Stimulated activated naive CD4-positive, alpha-beta T cell treated with Interleukin-2 at 50 U/mL for 16 hours (primary cell): ENCODE measurements at regions not wholly inside any gene's neighbourhood (a gene's known extent, or its start where the extent isn't known, plus 50 kb on each side); places are given as distances from the start of the nearest gene placed in this dataset.
"Not testable (repeated sequence)": the region's sequence is repeated elsewhere in the genome, so short reads cannot be mapped to it uniquely, and the experiment has no call there.

Experiments
- DNase-seq: peaks from one replicate; lab custom pipeline; 2025; lab: John Stamatoyannopoulos, UW

DNA sequence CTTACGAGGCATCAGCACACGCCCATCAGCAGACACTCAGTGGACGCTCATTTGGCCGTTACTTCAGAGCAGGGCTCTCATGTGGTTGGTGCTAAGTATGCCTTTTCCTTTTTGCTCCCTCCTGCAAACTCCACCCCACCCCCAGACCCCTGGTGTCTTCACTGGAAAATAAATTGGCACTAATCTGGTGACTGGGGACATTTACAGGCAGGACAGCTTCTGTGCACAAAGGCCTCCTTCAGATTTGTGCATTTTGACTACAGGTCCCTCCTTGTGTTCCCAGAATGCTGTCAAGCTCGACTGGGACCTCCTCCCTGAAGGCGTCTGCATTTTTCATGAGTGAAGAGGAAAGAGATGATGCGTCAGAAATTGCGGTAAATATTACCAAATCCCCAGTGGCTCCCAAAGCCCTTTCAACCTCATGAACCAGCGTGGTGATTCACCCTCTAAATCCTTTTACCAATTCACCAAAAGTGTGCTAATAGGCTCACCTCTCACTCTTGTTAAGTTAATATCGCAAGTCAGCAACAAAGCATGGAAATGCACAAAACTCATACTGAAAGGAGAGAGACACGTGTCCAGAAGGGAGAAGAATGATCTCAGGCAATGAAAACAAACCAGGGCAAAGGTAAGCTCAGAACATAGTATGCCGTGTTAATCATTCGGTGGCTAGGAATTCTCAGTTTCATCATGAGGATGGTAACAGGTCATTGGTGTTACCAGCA lies 119.0 kb downstream of the NKX6-1 start:
- no peak for DNase-seq

DNA sequence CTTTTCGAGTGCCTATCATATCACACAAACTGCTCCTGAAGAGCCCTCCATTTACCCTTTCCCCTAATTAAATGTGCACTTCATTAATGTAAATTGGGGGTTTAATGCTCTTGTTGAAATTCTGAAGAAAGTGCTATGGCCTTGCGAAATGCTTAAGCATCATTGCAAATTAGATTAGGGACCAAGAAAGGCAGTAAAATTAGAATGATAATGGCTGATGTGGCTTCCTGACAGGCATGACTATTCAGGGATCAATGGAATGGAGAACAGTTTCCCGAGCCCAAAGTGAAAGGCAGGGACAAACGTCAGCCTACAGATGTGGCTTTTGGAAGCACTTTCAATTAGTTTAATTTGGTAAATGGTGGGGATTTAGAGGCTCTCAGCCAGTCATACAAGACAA lies 120.1 kb downstream of the NKX6-1 start:
- DNase-seq = no peak

DNA sequence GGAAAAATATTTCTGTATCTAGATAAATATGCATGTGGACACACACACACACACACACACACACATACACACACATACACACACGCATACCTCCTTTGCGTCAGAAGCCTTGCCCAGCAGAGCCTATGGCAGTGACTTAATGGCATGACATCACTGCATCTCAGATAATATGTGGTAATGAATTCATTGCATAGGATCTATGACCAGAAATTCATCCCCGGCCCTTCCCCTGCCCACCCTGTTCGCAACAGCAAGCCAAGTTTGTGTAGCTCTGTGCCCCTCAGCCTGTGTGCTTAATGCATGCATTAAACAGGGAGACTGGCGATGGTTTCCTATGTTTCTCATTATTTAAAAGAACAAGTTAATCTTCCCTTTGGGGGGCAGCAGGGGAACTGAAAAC lies 120.7 kb downstream of the NKX6-1 start:
- DNase-seq = no peak

DNA sequence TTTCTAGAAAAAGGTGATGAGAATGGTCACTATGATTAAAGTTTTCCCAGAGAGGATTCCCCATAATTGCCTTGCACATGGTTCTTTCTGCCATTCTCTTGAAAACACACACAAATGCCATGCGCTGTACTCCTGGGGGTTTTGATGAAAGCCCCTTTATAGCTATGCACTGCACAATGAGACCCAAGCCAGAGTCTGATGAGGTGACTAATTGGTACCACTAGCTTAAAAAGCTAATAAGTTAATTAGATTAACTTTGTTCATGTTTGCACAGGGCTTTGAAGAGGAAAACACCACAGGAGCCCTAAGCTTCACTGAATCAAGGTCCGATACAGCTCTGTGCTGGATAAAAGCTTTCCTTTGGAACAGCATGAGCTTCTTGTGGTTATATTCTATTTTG lies 132.2 kb downstream of the NKX6-1 start:
- no peak for DNase-seq

DNA sequence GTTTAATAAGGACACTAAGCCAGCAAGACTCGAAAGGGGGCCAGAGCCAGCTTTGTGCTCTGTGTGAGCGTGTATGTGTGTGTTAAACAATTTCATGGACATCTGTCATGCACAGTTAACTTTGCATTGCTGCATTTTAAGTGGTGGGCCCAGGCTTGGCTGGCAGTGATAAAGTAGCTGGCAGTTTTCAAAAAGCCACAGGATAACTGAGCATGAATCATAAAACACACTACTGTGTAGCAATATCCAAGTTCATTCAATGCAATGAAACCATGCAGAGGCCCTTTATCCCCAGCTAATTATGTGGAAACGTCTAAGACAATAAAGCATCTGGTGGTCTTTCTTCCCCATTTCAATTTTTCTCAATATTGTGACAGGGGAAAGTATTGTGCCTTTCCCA lies 132.9 kb downstream of the NKX6-1 start:
- no peak for DNase-seq

DNA sequence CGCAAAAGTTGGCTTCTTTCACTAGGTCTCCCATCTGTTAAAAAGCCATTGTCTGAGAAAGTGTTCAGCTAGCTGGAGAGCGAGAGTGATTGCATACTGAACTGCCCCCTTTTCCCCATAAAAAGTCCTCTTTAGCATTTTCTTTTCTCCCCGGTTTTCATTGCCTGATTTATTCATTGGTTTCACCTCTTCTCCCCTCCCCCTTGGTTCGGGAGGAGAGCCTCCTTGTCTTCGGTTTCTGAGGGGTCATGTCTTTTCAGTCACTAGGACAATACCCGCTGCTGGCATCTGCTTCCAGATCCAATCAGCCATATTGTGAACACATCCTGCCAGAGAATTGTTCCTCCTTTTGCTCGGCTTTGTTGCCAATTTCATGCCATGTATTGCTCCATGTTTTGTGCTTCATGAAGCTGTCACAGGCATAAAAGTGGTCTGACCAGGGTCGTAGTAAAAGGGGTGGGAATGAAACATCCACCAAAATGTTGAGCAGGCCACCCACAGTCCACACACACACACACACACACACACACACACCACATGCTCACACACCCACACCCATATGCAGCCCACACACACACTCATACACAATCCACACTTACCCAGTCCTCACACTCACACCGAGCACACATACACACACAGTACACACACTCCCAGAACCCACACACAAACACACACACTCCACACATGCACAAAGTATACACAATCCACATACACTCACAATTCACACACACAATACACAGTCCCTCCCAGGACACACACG lies 136.0 kb downstream of the NKX6-1 start:
- DNase-seq = no peak

DNA sequence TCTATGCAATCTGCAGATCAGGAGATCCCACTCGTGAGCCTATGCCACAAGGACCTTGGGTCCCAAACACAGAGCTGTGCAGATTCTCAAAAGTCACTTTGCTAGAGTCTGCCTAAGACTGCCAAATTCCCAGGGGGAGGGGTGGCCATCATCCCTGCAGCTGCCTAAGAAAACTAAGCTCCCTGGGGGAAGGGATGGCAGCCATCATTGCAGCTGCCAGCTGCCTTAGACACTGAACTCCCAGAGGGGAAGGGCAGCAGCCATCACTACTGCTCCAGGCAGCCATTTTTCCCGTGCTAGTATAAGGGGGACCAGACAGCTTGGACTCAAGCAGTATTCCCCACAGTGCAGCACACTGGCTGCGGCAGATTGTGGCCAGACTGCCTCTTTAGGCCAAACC lies 156.9 kb downstream of the NKX6-1 start:
- no peak for DNase-seq

DNA sequence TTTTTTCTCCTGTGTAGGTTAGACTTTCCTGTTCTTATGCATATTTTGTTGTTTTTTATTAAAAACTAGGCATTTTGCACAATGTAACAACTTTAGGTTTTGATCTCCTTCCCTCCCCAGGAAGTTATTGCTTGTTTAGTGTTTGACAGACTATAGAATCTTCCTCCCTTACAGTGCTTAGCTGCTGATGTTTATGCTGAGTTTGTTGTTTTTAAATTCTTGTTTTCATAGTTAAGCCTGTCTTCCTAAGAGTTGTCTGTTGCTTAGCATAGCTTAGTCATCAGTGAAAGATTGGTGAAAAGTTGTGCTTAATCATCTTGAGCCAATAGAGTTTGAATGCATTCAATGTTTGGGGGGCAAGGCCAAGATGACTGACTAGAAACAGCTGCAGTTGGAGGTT lies 157.5 kb downstream of the NKX6-1 start:
- no peak for DNase-seq

DNA sequence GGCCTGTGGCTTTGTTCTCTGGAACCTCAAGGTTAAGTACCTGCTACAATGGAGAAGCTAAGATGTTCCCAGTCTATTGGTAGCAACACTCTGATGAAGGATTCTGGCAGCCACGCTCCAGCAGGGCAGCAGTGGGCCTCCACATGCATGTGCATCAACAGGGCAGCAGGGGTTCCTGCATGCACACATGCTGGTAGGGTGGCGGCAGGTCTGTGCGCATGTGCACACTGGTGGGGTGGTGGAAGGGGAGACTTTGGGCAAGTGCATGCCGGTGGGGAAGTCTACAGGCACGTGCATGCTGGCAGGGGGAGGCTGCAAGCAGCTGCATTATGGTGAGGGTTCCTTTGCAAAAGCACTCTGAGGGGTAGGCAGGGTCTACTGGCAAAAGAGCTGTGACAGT lies 160.7 kb downstream of the NKX6-1 start:
- no peak for DNase-seq

DNA sequence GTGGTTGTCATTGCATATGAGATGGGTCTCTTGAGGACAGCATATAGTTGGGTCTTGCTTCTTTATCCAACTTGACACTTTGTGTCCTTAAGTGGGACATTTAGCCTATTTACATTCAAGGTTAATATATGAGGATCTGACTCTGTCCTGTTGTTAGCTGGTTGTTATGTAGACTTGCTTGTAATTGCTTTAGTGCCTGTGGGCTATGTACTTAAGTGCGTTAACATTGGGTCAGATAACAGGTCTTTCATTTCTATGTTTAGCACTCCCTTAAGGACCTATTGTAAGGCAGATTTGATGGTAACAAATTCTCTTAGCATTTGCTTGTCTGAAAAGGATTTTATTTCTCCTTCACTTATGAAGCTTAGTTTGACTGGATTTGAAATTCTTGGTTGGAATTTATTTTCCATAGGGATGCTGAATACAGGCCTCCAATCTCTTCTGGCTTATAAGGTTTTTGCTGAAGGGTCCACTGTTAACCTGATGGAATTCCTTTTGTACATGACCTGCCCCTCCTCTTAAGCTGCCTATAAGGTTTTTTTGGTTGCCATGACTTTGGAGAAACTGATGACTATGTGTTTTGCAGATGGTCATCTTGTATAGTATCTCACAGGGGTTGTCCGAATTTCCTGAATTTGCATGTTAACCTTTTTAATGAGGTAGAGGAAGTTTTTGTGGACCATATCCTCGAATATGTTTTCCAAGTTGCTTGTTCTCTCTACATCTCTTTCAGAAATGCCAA lies 162.0 kb downstream of the NKX6-1 start:
- DNase-seq = no peak

DNA sequence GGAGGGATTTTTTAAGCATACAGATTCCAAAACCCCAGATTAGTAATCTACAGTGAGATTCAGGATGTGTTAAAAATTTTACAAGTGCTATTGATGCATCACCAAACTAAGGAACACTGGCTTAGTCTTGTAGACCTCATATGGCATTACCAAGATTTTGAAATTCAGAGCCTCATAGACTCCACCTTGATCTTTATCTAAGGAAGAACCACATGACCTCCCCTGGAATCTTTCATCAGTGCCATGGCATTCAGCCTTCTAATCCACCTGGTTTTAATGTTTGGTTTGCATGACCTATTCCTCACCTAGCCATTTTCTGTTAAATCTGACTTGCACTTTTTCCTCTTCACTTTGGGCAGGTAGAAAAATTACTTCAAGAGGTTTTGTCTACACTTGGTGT lies 171.6 kb downstream of the NKX6-1 start:
- no peak for DNase-seq

DNA sequence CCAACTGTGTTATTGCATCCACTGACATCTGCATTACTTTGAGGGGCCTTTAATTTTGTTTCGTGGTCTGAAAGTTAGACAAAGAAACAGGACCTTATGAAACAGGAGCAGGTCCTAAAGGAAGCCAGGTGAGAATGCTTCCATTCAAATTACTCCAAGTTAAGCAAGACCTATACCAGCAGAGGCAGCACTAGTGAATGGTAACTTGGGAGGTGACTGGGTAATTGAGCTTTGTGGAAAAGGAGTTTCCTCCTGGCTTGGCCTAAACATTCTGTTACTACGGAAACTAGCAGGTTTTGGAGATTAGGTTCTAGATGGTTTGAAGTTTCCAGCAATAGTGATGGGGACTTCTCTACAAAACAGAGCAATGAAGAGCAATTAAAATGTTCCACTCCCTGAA lies 173.5 kb downstream of the NKX6-1 start:
- DNase-seq = no peak

DNA sequence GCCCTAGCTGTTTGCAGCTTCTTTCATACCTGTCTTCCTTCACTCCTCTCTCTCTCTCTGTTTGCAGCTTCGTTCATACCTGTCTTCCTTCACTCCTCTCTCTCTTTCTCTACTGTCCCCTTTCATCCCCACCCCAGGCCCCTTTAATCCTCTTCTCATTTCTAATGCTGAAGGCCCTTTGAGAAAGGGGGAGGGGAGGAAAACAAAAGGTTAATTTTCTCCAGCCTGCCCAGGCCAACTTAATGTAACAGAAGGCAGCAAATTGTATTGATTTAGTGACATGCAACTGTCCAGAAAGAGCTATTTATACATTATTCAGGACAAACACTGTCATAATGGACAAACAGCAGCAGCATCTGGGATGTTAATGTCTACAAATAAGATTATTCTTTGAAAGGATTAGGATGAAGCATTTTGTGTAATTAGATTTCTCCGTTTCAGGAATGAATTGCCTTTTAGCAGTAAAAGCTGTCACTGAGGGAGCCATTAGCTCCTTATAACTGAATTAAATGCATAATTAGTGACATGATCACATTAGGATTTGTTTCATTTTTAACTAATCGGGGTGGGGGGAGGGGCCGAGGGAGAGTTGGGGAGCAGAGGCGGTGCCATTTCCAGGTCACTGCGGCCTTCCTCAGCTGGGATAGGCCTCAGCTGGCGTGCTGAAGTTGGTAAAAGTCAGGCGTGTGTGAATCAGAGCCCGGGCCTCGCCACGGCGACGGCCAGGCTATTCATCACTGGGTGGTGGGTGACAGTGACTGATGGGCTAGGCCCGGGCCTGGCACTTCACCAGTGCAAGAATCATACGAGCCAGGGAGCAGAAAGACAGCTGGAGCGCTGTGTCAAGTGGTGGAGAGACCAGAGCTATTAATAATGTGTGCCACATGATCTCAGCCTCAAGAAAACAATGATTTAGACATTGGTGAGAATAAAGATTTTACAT lies 174.5 kb downstream of the NKX6-1 start:
- no peak for DNase-seq

DNA sequence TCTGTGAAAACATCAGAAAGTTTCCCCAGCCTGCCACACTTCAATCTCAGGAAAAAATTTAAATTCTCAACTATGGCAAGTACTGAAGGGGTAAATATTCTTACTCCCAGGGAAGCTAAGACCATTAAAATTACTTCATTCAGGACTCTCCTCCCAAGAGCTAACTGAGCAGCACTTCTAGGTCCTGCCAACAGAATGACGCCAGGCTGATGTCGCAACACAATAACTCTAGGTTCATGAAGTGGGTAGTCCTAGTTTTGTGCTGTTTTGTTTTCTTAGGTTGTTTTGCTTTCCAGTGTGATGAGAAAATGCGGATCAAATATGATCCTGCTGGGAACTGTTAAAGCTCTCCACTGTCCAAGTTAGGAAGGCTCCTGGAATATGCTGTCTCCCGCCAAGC lies 180.0 kb downstream of the NKX6-1 start:
- DNase-seq = no peak

DNA sequence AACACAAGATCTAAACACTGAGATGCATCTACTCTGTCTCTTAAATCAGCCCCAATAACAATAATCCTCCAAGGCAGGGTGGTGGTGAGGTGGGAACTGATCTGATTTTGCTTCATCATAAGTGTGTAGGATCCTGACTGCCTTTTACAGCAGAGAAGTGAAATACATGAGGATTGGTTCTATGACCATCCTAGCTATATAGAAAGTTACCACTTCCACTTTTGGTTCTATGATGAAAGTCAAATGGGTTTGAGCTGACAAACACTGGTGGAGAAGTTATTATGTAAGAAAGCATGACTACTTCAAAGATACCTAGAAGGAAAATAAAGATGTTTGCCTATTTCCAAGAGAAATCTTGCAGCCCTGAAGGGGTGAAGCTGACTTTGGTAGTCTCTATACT lies 181.6 kb downstream of the NKX6-1 start:
- no peak for DNase-seq

DNA sequence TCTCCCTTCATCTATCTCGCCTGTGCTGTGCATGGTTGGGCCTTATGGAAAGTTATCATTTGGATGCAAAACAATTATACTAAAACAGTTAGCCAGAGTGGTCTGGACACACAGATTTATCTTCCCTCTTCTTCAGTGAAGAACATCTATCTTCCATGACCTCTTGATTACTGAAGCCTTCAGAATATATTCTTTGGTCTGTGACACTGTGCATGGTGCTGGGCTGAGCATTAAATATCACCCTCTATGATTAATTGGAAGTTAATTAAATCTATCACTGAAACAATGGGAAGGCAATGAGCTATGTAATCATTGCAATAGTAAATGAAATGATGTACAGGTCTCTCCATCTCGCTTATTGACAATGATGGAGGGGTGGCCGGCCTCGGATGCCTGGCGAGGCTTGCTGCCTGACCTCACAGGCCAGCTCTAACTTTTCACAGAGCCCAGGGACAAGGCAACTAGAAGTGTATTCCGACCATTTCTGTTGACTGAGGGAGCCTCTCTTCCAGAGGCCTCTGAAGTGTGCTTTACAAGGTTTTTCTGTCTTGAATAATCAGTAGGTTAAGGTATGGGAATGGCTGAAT lies 186.6 kb downstream of the NKX6-1 start:
- no peak for DNase-seq

DNA sequence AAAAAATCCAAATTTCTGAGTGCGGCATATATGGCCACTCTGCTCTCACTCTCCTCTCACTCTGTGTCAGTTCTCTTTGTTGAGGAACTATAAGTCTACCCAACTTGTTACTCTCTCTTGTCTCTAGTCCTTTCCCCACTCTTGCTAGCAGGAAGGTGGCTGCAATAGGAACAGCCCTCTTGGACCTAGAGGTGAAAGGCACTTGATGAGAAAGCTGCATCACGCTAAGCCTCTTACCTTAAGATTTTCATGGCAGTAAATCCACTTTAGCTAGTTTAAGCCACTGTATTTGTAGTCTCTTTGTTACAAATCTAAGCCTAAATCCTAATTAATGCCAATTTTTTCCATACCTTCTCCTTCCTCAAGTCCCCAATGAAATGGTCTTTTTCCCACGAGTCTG lies 189.9 kb downstream of the NKX6-1 start:
- DNase-seq = no peak

DNA sequence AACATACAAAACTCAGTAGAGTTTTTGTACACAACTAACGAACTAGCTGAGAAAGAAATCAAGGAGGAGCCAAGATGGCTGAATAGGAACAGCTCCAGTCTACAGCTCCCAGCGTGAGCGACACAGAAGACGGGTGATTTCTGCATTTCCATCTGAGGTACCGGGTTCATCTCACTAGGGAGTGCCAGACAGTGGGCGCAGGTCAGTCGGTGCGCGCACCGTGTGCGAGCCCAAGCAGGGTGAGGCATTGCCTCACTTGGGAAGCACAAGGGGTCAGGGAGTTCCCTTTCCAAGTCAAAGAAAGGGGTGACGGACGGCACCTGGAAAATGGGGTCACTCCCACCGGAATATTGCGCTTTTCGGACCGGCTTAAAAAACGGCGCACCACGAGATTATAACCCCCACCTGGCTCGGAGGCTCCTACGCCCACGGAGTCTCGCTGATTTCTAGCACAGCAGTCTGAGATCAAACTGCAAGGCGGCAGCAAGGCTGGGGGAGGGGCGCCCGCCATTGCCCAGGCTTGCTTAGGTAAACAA lies 200.3 kb downstream of the NKX6-1 start:
- DNase-seq = not testable (repeated sequence)

DNA sequence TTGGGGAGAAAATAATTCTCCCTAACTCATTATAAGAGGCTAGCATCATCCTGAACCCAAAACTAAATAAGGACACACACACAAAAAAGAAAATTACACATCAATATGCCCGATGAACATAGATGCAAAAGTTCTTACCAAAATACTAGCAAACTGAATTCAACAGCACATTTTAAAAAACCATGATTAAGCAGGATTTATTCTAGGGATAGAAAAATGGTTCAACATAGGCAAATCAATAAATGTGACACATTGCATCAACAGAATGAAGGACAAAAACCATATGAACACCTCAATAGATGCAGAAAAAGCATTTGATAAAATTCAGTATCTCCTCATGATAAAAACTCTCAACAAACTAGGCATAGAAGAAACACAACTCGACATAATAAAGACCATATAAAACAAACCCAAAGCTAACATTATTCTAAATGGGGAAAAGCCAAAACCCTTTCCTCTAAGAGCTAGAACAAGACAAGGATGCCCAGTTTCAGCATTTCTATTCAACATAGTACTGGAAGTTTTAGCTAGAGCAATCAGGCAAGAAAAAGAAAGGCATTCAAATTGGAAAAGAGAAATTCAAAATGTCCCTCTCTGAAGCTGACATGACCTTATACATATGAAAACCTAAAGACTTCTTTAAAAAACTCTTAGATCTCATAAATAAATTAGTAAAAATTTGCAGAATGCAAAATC lies 200.9 kb downstream of the NKX6-1 start:
- no peak for DNase-seq

DNA sequence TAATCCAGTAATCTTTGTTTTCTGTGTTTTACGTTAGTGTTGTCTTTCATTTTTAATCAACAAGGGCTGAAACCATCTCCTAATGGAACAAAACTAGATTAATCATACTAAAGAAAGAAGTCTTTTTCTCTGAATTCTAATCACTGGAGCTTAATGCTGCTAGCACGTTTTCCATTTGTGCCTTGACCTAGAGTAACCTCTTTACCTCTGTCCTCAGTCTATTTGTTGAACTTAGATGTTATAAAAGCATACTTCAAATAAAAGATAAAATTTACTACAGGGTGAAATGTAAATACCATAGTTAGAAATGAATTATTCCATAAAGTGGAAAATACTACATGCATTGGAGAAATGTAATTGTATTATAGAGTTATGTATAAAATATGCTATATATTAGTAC lies 207.1 kb downstream of the NKX6-1 start:
- no peak for DNase-seq

DNA sequence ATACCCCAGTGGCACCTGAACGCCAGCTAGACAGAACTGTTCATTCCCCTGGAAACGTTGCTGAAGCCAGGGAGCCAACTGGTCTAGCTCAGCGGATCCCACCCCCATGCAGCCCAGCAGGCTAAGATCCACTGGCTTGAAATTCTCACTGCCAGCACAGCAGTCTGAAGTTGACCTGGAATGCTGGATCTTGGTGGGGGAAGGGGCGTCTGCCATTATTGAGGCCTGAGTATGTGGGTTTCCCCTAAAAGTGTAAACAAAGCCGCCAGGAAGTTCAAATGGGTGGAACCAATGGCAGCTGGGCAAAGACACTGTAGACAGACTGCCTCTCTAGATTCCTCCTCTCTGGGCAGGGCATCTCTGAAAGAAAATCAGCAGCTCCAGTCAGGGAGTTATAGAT lies 213.0 kb downstream of the NKX6-1 start:
- no peak for DNase-seq
